ENCODE measurements at regions not wholly inside any gene's neighbourhood (a gene's known extent, or its start where the extent isn't known, plus 50 kb on each side); places are given as distances from the start of the nearest gene placed in this dataset.

GRCh38 chr7:114853189-114853588 lies 68.7 kb upstream of the MDFIC start:
- H3K27me3 ChIP-seq (replicated peaks; ENCODE audit: insufficient read depth, low read depth, low read length, poor library complexity), result no peaks in the 10 kb centered on the region
- H3K9me3 ChIP-seq (ENCODE audit: low read depth, low read length, poor library complexity, severe bottlenecking), result no peaks in the 10 kb centered on the region
- no peak for TF ChIP-seq CTCF (conservative IDR thresholded peaks at IDR 0.05; ENCODE audit: low read depth, low read length)
- no peak for TF ChIP-seq EZH2 (IDR thresholded peaks at IDR 0.05; ENCODE audit: borderline replicate concordance, low read depth, low read length, poor library complexity, severe bottlenecking)
- DNase-seq (ENCODE audit: low spot score), result no peak
- no peaks in the 10 kb centered on the region for H3K36me3 ChIP-seq (ENCODE audit: insufficient read depth, low read length, poor library complexity, severe bottlenecking)
- BruUV-seq (replicated peaks), result no TSS peak
- ChIA-PET CTCF (no interaction called here), POLR2A (ENCODE audit: low non-redundant PET) (no interaction called here)
- H3K4me3 ChIP-seq (ENCODE audit: low read depth, low read length, poor library complexity, severe bottlenecking), result no peak overlapping the region
- peaks cover 18% of the 10 kb centered on the region for H3K4me1 ChIP-seq (ENCODE audit: insufficient read depth, low read length, poor library complexity, severe bottlenecking)
- H3K27ac ChIP-seq (ENCODE audit: low read depth, low read length, poor library complexity, severe bottlenecking), result no peak overlapping the region
- intact Hi-C loops (cut with micrococcal nuclease; ENCODE audit: unreplicated experiment), result no loop called here

- Histone ChIP-seq H3K9me3 (ENCODE audit: low read depth, low read length, poor library complexity, severe bottlenecking) (no peaks in the 10 kb centered on the region), H3K4me1 (ENCODE audit: insufficient read depth, low read length, poor library complexity, severe bottlenecking) (peaks cover 18% of the 10 kb centered on the region), H3K4me3 (ENCODE audit: low read depth, low read length, poor library complexity, severe bottlenecking) (no peak overlapping the region), H3K27ac (ENCODE audit: low read depth, low read length, poor library complexity, severe bottlenecking) (no peak overlapping the region), H3K36me3 (ENCODE audit: insufficient read depth, low read length, poor library complexity, severe bottlenecking) (no peaks in the 10 kb centered on the region), H3K27me3 (replicated peaks; ENCODE audit: insufficient read depth, low read depth, low read length, poor library complexity) (no peaks in the 10 kb centered on the region)
- POLR2A ChIA-PET (ENCODE audit: low non-redundant PET), result no interaction called here
- no peak for DNase-seq (ENCODE audit: low spot score)
- intact Hi-C loops (cut with micrococcal nuclease; ENCODE audit: unreplicated experiment), result no loop called here
- no TSS peak for BruUV-seq (replicated peaks)
- CTCF ChIA-PET, result no interaction called here
- TF ChIP-seq EZH2 (IDR thresholded peaks at IDR 0.05; ENCODE audit: borderline replicate concordance, low read depth, low read length, poor library complexity, severe bottlenecking), result no peak
- no peak for TF ChIP-seq CTCF (conservative IDR thresholded peaks at IDR 0.05; ENCODE audit: low read depth, low read length)
Observed at GRCh38 chr7:114854369-114854768, 67.5 kb upstream of the MDFIC start.

GRCh38 chr7:114856625-114857024 lies 65.3 kb upstream of the MDFIC start:
- intact Hi-C loops (cut with micrococcal nuclease; ENCODE audit: unreplicated experiment), result no loop called here
- POLR2A ChIA-PET (ENCODE audit: low non-redundant PET), result interaction anchor here (0.7 kb wide), 1 partner anchor 11 kb away, joined by 4 read pairs; no protein-coding TSS in a partner anchor
- Histone ChIP-seq H3K9me3 (ENCODE audit: low read depth, low read length, poor library complexity, severe bottlenecking) (no peaks in the 10 kb centered on the region), H3K4me1 (ENCODE audit: insufficient read depth, low read length, poor library complexity, severe bottlenecking) (peaks cover 10% of the 10 kb centered on the region), H3K27me3 (replicated peaks; ENCODE audit: insufficient read depth, low read depth, low read length, poor library complexity) (no peaks in the 10 kb centered on the region), H3K4me3 (ENCODE audit: low read depth, low read length, poor library complexity, severe bottlenecking) (no peak overlapping the region), H3K27ac (ENCODE audit: low read depth, low read length, poor library complexity, severe bottlenecking) (no peak overlapping the region), H3K36me3 (ENCODE audit: insufficient read depth, low read length, poor library complexity, severe bottlenecking) (no peaks in the 10 kb centered on the region)
- no peak for TF ChIP-seq CTCF (conservative IDR thresholded peaks at IDR 0.05; ENCODE audit: low read depth, low read length)
- no peak for TF ChIP-seq EZH2 (IDR thresholded peaks at IDR 0.05; ENCODE audit: borderline replicate concordance, low read depth, low read length, poor library complexity, severe bottlenecking)
- BruUV-seq (replicated peaks), result no TSS peak
- no peak for DNase-seq (ENCODE audit: low spot score)
- CTCF ChIA-PET, result no interaction called here

All from A673 (cell line).